T-helper 2 cell (primary cell): ENCODE measurements at regions not wholly inside any gene's neighbourhood (a gene's known extent, or its start where the extent isn't known, plus 50 kb on each side); places are given as distances from the start of the nearest gene placed in this dataset.
"Not testable (repeated sequence)": the region's sequence is repeated elsewhere in the genome, so short reads cannot be mapped to it uniquely, and the experiment has no call there.

ENCODE experiments used
- DNase-seq, 5 experiments: peaks; one replicate each; pipeline versions ENCODE4 v3.0.0 to v3.0.0-alpha.2; 2012 to 2022

- no peak for DNase-seq
Measured at GRCh38 chr3:139095803-139096466, 51.2 kb upstream of the PRR23C start.

- DNase-seq, result no peak
Measured at GRCh38 chr3:139096670-139097069, 52.0 kb upstream of the PRR23C start.

- DNase-seq, result no peak
Measured at GRCh38 chr3:139098391-139098790, 53.7 kb upstream of the PRR23C start.

GRCh38 chr3:139099968-139100817, 55.5 kb upstream of the PRR23C start:
- no peak for DNase-seq

- no peak for DNase-seq
Measured at GRCh38 chr3:139100821-139101220, 56.1 kb upstream of the PRR23C start.

- no peak for DNase-seq
Measured at GRCh38 chr3:139101396-139101795, 56.7 kb upstream of the PRR23C start.

GRCh38 chr3:139103484-139103883, 58.8 kb upstream of the PRR23C start:
- no peak for DNase-seq

GRCh38 chr3:139104062-139104461, 59.4 kb upstream of the PRR23C start:
- no peak for DNase-seq

GRCh38 chr3:139105154-139105702, 60.5 kb upstream of the PRR23C start:
- no peak for DNase-seq

- no peak for DNase-seq
Measured at GRCh38 chr3:139106013-139106932, 61.6 kb upstream of the PRR23C start.

- DNase-seq, result no peak
Measured at GRCh38 chr3:139107424-139108252, 62.9 kb upstream of the PRR23C start.

GRCh38 chr3:139108253-139108969, 63.7 kb upstream of the PRR23C start:
- DNase-seq, result no peak

- no peak for DNase-seq
Measured at GRCh38 chr3:139109271-139109670, 64.6 kb upstream of the PRR23C start.

GRCh38 chr3:139110072-139110830, 65.6 kb upstream of the PRR23C start:
- peak in 1 of 5 experiments; percentile 72 for DNase-seq

GRCh38 chr3:139110929-139111328, 66.2 kb upstream of the PRR23C start:
- DNase-seq, result not testable (repeated sequence)

- peak in 3 of 5 experiments; percentile 21 to 78 (median 33) for DNase-seq
Measured at GRCh38 chr3:139111392-139112229, 66.9 kb upstream of the PRR23C start.

- no peak for DNase-seq
Measured at GRCh38 chr3:139112230-139112558, 67.5 kb upstream of the PRR23C start.

GRCh38 chr3:139113231-139113992, 68.7 kb upstream of the PRR23C start:
- peak in 1 of 5 experiments; percentile 38 for DNase-seq

GRCh38 chr3:139113993-139114375, 69.3 kb upstream of the PRR23C start:
- DNase-seq, result peak in 1 of 5 experiments; percentile 32
